Neural cell (in vitro differentiated cells): ENCODE measurements at regions not wholly inside any gene's neighbourhood (a gene's known extent, or its start where the extent isn't known, plus 50 kb on each side); places are given as distances from the start of the nearest gene placed in this dataset.

Experiments used
- MXI1 ChIP-seq: fragments of 450-650 bp; conservative IDR thresholded peaks from 2 replicates; pipeline ENCODE4 v1.6.1; 2014; ENCODE audit warnings: antibody characterized with exemption, mild to moderate bottlenecking; ENCODE audit not compliant: poor library complexity, severe bottlenecking
- SMC3 ChIP-seq: fragments of 450-650 bp; conservative IDR thresholded peaks from 2 replicates; pipeline ENCODE4 v1.6.1; 2014; ENCODE audit warnings: antibody characterized with exemption, mild to moderate bottlenecking, moderate library complexity; ENCODE audit not compliant: poor library complexity

DNA sequence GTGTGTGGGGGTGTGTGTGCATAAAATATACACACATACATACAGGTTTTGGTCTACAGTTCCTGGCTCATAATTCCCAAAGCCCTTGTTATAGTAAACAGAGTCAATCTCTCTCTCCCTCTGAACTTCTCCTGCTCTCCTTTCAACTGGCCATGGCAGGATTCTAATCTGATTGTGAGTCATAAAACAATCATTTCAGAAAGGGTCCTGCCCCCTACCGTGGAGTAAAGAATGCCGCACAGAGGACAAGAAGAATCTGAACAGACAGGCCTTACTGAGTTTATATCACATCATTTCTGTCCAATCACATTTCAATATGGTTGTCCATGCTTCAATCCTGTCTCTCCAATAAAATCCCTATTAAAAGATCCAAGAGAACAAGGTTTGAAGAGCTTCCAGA, 416.9 kb downstream of the FRK start:
- TF ChIP-seq SMC3 (no peak), MXI1 (no peak)
